ENCODE measurements at regions not wholly inside any gene's neighbourhood (a gene's known extent, or its start where the extent isn't known, plus 50 kb on each side); places are given as distances from the start of the nearest gene placed in this dataset.
"Not testable (repeated sequence)": the region's sequence is repeated elsewhere in the genome, so short reads cannot be mapped to it uniquely, and the experiment has no call there.

GRCh38 chr6:102942206-102942605 lies 1548.7 kb downstream of the GRIK2 start:
- H3K27ac ChIP-seq: no peak overlapping the region
- H3K36me3 ChIP-seq (ENCODE audit: low read depth, missing control alignments): no peaks in the 10 kb centered on the region
- no peak for TF ChIP-seq CTCF (IDR thresholded peaks at IDR 0.05)
- intact Hi-C loops (cut with DNase I; ENCODE audit: low total_unique reads): no loop called here
- H3K4me3 ChIP-seq: no peak overlapping the region
- no peaks in the 10 kb centered on the region for H3K9me3 ChIP-seq
- H3K4me1 ChIP-seq: no peaks in the 10 kb centered on the region
- DNase-seq: no peak
- H3K27me3 ChIP-seq: no peaks in the 10 kb centered on the region

- H3K4me3 ChIP-seq: no peak overlapping the region
- no peaks in the 10 kb centered on the region for H3K9me3 ChIP-seq
- WGBS, 2 donors: 79 to 82% methylated on average over 3 of the region's 3 CpGs
- H3K27me3 ChIP-seq: no peaks in the 10 kb centered on the region
- TF ChIP-seq CTCF (IDR thresholded peaks at IDR 0.05) (no peak), POLR2A (IDR thresholded peaks at IDR 0.05) (no peak)
- H3K4me1 ChIP-seq: no peaks in the 10 kb centered on the region
- intact Hi-C loops (cut with DNase I; ENCODE audit: low total_unique reads): no loop called here
- DNase-seq: no peak
- H3K36me3 ChIP-seq (ENCODE audit: low read depth, missing control alignments): no peaks in the 10 kb centered on the region
- no peak overlapping the region for H3K27ac ChIP-seq
These were observed 1543.5 kb downstream of the GRIK2 start for GRCh38 chr6:102936959-102937358.

- H3K27ac ChIP-seq: no peak overlapping the region
- intact Hi-C loops (cut with DNase I; ENCODE audit: low total_unique reads): no loop called here
- WGBS, 2 donors: 83 to 90% methylated on average over 1 to 3 of the region's 3 CpGs
- no peaks in the 10 kb centered on the region for H3K9me3 ChIP-seq
- TF ChIP-seq CTCF (IDR thresholded peaks at IDR 0.05) (no peak), POLR2A (IDR thresholded peaks at IDR 0.05) (no peak)
- no peak for DNase-seq
- H3K27me3 ChIP-seq: no peaks in the 10 kb centered on the region
- no peak overlapping the region for H3K4me3 ChIP-seq
- no peaks in the 10 kb centered on the region for H3K36me3 ChIP-seq (ENCODE audit: low read depth, missing control alignments)
- no peaks in the 10 kb centered on the region for H3K4me1 ChIP-seq
These were observed 1534.6 kb downstream of the GRIK2 start for GRCh38 chr6:102928109-102928508.

GRCh38 chr6:102918161-102918560 lies 1524.7 kb downstream of the GRIK2 start:
- no peak for TF ChIP-seq CTCF (IDR thresholded peaks at IDR 0.05)
- TF ChIP-seq POLR2A (IDR thresholded peaks at IDR 0.05): no peak
- Histone ChIP-seq H3K4me1 (no peaks in the 10 kb centered on the region), H3K9me3 (no peaks in the 10 kb centered on the region), H3K27ac (no peak overlapping the region), H3K4me3 (no peak overlapping the region), H3K27me3 (no peaks in the 10 kb centered on the region), H3K36me3 (ENCODE audit: low read depth, missing control alignments) (no peaks in the 10 kb centered on the region)
- intact Hi-C loops (cut with DNase I; ENCODE audit: low total_unique reads): no loop called here
- DNase-seq: no peak
- WGBS, 2 donors: 77 to 79% methylated on average over 6 of the region's 6 CpGs

GRCh38 chr6:102911571-102911970 lies 1518.1 kb downstream of the GRIK2 start:
- no peak for DNase-seq
- intact Hi-C loops (cut with DNase I; ENCODE audit: low total_unique reads): no loop called here
- H3K9me3 ChIP-seq: no peaks in the 10 kb centered on the region
- TF ChIP-seq POLR2A (IDR thresholded peaks at IDR 0.05) (no peak), CTCF (IDR thresholded peaks at IDR 0.05) (no peak)
- peak overlapping the region in 1 of 2 donors; percentile 54 for H3K4me3 ChIP-seq
- no peak overlapping the region for H3K27ac ChIP-seq
- no peaks in the 10 kb centered on the region for H3K4me1 ChIP-seq
- no peaks in the 10 kb centered on the region for H3K36me3 ChIP-seq (ENCODE audit: low read depth, missing control alignments)
- no peaks in the 10 kb centered on the region for H3K27me3 ChIP-seq

- 80 to 84% methylated on average over 5 to 38 of the region's 38 CpGs for WGBS, 2 donors
- DNase-seq; H3K36me3 ChIP-seq (ENCODE audit: low read depth, missing control alignments); intact Hi-C loops (cut with DNase I; ENCODE audit: low total_unique reads); H3K9me3 ChIP-seq; H3K4me1 ChIP-seq; H3K27me3 ChIP-seq: not testable (repeated sequence)
- peak overlapping the region in 1 of 2 donors; percentile 47 for H3K27ac ChIP-seq
- H3K4me3 ChIP-seq: peak overlapping the region; percentile 47 to 54
These were observed 1517.2 kb downstream of the GRIK2 start for GRCh38 chr6:102910701-102911139.

Measured in testis (tissue), 2 donors.